HEK293T (cell line): ENCODE measurements at regions not wholly inside any gene's neighbourhood (a gene's known extent, or its start where the extent isn't known, plus 50 kb on each side); places are given as distances from the start of the nearest gene placed in this dataset.

Experiments used
- CTCF ChIA-PET: fragments of 350-600 bp; formaldehyde crosslinking; extraction: SDS; loops from one replicate; lab custom pipeline; 2021; ENCODE audit warnings: antibody characterized with exemption, inconsistent platforms; lab: Yijun Ruan, JAX
- POLR2A ChIA-PET: fragments of 350-600 bp; formaldehyde crosslinking; extraction: SDS; loops from one replicate; lab custom pipeline; 2020; ENCODE audit warnings: antibody characterized with exemption, inconsistent platforms; lab: Yijun Ruan, JAX
- DNase-seq: peaks from one replicate; pipeline ENCODE4 v3.0.0; 2012; ENCODE audit warnings: mixed read lengths; ENCODE audit errors: extremely low spot score
- ARNT ChIP-seq: fragments of 450-650 bp; IDR thresholded peaks from 2 replicates; pipeline ENCODE4 v1.6.1; 2017; ENCODE audit warnings: mild to moderate bottlenecking
- BHLHE40 ChIP-seq: fragments of 450-650 bp; IDR thresholded peaks from 2 replicates; pipeline ENCODE4 v1.6.1; 2016; ENCODE audit warnings: mild to moderate bottlenecking, moderate library complexity, borderline replicate concordance
- CTBP1 ChIP-seq: fragments of 450-650 bp; IDR thresholded peaks from 2 replicates; pipeline ENCODE4 v1.6.1; 2016; ENCODE audit warnings: borderline replicate concordance
- ELF4 ChIP-seq: fragments of 450-650 bp; IDR thresholded peaks from 2 replicates; pipeline ENCODE4 v1.6.1; 2017; ENCODE audit warnings: antibody characterized with exemption
- FOXA1 ChIP-seq: fragments of 450-650 bp; IDR thresholded peaks from 2 replicates; pipeline ENCODE4 v1.6.1; 2016; ENCODE audit warnings: mild to moderate bottlenecking
- FOXK2 ChIP-seq: fragments of 450-650 bp; IDR thresholded peaks from 2 replicates; pipeline ENCODE4 v1.6.1; 2016; ENCODE audit warnings: mild to moderate bottlenecking
- FOXM1 ChIP-seq: fragments of 450-650 bp; IDR thresholded peaks from 2 replicates; pipeline ENCODE4 v1.6.1; 2017; ENCODE audit warnings: mild to moderate bottlenecking, borderline replicate concordance
- HDGF ChIP-seq: fragments of 450-650 bp; IDR thresholded peaks from 2 replicates; pipeline ENCODE4 v1.6.1; 2017; ENCODE audit warnings: antibody characterized with exemption, borderline replicate concordance
- L3MBTL2 ChIP-seq: fragments of 450-650 bp; conservative IDR thresholded peaks from 2 replicates; pipeline ENCODE4 v1.6.1; 2016; ENCODE audit warnings: mild to moderate bottlenecking
- LEF1 ChIP-seq: fragments of 450-650 bp; IDR thresholded peaks from 2 replicates; pipeline ENCODE4 v1.6.1; 2017; ENCODE audit warnings: mild to moderate bottlenecking, borderline replicate concordance
- NFRKB ChIP-seq: fragments of 450-650 bp; IDR thresholded peaks from 2 replicates; pipeline ENCODE4 v1.6.1; 2016; ENCODE audit warnings: mild to moderate bottlenecking, moderate library complexity
- SP1 ChIP-seq: fragments of 450-650 bp; IDR thresholded peaks from 2 replicates; pipeline ENCODE4 v1.6.1; 2017
- SUZ12 ChIP-seq: fragments of 450-650 bp; IDR thresholded peaks from 2 replicates; pipeline ENCODE4 v1.6.1; 2016; ENCODE audit warnings: mild to moderate bottlenecking
- TARDBP ChIP-seq: fragments of 450-650 bp; IDR thresholded peaks from 2 replicates; pipeline ENCODE4 v1.6.1; 2016
- ZNF384 ChIP-seq: fragments of 450-650 bp; IDR thresholded peaks from 2 replicates; pipeline ENCODE4 v1.6.1; 2016
- TF ChIP-seq, protein P1 (sequence below): fragments of 450-650 bp; IDR thresholded peaks from 2 replicates; pipeline ENCODE4 v1.6.1; 2016

DNA sequence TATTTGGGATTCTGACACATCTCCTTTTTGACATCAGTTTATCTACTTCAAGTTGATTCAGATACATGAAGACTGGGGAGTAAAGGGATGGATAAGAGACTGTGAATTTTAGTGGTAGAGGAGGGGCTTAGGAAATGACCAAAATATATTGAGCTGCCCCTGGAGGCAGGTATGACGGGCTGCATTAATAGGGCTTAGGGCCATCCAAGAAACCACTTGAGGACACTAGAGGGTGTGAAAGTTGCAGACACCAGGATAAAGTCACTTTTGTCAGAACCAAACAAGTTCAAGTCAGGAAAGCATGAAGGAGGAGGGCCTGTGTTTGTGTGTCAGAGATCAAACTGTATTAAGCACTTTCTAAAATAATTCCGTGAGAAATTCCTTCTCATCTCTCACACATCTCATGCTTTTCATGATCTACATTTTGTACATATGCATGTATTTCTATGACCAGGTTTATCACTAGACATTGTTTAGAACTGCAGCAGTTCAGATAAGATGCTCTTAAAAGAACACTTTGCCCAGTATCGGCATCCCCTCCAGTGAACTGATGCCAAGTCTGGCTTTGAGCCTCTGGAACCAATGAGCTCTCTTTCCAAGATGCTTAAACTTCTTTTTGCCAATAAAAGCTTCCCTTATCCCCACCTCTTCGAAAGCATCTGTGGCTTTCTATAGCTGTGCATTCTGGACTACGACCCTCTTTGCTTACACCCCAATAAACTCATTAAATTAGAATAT, 136.9 kb downstream of the SLC38A1 start:
- POLR2A ChIA-PET, result no interaction called here
- no peak for TF ChIP-seq SUZ12
- TF ChIP-seq BHLHE40, result no peak
- TF ChIP-seq ARNT, result no peak
- TF ChIP-seq FOXM1, result no peak
- no peak for TF ChIP-seq ZNF384
- no peak for TF ChIP-seq L3MBTL2
- no peak for TF ChIP-seq LEF1
- TF ChIP-seq ELF4, result no peak
- TF ChIP-seq NFRKB, result no peak
- TF ChIP-seq SP1, result no peak
- TF ChIP-seq, protein P1, sequence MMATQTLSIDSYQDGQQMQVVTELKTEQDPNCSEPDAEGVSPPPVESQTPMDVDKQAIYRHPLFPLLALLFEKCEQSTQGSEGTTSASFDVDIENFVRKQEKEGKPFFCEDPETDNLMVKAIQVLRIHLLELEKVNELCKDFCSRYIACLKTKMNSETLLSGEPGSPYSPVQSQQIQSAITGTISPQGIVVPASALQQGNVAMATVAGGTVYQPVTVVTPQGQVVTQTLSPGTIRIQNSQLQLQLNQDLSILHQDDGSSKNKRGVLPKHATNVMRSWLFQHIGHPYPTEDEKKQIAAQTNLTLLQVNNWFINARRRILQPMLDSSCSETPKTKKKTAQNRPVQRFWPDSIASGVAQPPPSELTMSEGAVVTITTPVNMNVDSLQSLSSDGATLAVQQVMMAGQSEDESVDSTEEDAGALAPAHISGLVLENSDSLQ, result no peak
- TF ChIP-seq FOXK2, result no peak
- TF ChIP-seq HDGF, result no peak
- no peak for TF ChIP-seq TARDBP
- TF ChIP-seq CTBP1, result no peak
- TF ChIP-seq FOXA1, result no peak
- CTCF ChIA-PET, result interaction anchor here (0.6 kb wide), 1 partner anchor 56 kb away, joined by 3 read pairs; no protein-coding TSS in a partner anchor
- DNase-seq, result no peak

DNA sequence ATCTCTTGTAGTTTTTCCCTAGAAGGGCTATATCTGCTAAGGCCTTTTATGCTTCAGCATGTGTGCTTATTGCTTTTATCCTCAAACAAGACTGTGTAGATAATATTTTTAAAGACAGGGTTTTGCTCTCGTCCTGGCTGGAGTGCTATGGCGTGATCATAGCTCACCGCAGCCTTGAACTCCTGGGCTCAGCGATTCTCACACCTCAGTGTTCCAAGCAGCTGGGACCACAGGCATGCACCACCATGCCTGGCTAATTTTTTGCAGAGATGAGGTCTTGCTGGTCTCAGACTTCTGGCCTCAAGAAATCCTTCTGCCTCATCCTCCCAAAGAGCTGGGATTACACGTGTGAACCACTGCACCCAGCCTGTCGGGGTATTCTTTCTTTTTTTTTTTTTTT, 137.3 kb upstream of the SCAF11 start:
- ChIA-PET POLR2A (interaction anchor here (1.3 kb wide), 1 partner anchor 141 kb away, joined by 5 read pairs; the partner anchor contains the start of gene SLC38A1), CTCF (no interaction called here)
- DNase-seq, result no peak

DNA sequence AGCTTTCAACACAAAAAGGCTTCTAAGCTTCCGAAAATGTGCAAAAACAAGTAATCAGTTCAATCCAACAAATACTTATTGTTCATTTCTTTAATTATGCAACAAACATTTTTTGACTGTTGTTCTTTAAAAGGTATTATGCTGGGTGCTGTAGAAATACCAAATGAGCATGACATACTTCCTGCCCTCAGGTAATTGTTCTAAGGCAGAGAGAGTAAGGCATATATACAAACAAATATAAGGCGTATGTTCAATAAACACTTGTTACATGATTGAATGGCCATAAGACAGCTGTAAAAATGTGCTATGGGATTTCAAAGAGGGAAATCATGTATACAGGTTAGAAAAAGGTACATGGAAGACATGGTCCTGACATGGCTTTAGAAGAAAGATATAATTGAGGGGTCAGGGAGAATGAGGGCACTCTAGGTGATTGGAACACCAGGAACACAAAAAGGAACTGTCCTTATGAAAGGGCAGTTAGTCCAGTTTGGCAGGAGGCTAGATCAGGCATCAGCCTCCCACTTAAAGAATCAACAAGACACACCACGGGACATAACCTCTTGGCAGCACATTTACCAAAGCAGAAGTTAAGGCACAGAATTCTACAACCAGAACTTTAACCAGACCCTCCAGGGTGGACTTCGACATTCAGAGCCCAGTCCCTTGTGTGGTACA, 135.8 kb upstream of the SCAF11 start:
- ChIA-PET CTCF (interaction anchor here (0.6 to 2.9 kb wide), 3 partner anchors 8 to 227 kb away, joined by 3 to 18 read pairs (median 12); no protein-coding TSS in a partner anchor), POLR2A (no interaction called here)
- DNase-seq, result no peak
- no peak for TF ChIP-seq LEF1
- TF ChIP-seq NFRKB, result no peak
- no peak for TF ChIP-seq FOXA1
- no peak for TF ChIP-seq ARNT
- no peak for TF ChIP-seq ZNF384
- no peak for TF ChIP-seq FOXM1
- no peak for TF ChIP-seq SUZ12
- TF ChIP-seq, protein P1, result no peak
- no peak for TF ChIP-seq TARDBP
- no peak for TF ChIP-seq BHLHE40
- TF ChIP-seq L3MBTL2, result no peak
- no peak for TF ChIP-seq CTBP1

More for the DNA sequence above, 137.3 kb upstream of the SCAF11 start:
- TF ChIP-seq FOXM1 (no peak), LEF1 (no peak), L3MBTL2 (no peak), NFRKB (no peak)

DNA sequence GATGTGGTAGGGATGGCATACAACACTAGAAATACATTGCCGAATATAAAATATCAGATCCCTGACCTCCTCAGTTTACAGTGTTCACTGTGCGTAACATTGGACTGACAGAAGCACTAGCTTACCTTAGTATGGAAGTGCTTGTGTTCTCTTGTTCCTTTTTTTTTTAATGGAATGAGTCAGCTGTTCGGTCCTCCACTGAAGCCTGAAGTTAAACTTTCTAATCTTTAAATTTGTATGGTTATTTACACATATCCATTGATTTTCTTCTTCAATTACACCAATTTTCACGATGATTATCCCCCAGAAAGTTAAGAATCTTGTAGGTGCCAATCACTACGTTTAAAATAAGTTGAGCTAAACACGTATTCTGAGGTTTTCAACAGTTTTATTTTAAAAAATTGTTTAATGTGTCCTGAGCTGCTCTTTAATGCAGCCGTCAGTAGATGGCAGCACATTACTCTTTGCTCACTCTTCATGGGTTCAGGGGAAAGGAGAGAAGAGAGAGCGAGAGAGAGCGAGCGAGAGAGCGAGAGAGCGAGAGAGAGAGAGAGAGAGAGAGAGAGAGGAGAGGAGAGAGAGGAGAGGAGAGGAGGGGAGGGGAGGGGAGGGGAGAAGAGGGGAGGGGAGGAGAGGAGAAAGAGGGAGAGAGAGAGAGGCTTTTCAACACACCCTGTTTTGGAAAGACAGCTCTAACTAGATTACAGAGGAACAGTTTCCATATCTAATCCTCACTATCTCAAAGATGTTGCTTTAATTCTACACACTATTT, 134.7 kb upstream of the SCAF11 start:
- POLR2A ChIA-PET, result interaction anchor here (1.2 to 1.9 kb wide), 4 partner anchors 9 to 247 kb away, joined by 4 to 10 read pairs (median 7); no protein-coding TSS in a partner anchor
- TF ChIP-seq ELF4, result no peak
- no peak for TF ChIP-seq NFRKB
- TF ChIP-seq FOXM1, result no peak
- TF ChIP-seq L3MBTL2, result no peak
- no peak for TF ChIP-seq ARNT
- TF ChIP-seq FOXK2, result no peak
- TF ChIP-seq SP1, result no peak
- TF ChIP-seq FOXA1, result no peak
- no peak for TF ChIP-seq BHLHE40
- CTCF ChIA-PET, result interaction anchor here (0.6 to 2.9 kb wide), 19 partner anchors 10 to 1101 kb away, joined by 3 to 18 read pairs (median 4); no protein-coding TSS in a partner anchor
- peak; percentile 60 for DNase-seq

DNA sequence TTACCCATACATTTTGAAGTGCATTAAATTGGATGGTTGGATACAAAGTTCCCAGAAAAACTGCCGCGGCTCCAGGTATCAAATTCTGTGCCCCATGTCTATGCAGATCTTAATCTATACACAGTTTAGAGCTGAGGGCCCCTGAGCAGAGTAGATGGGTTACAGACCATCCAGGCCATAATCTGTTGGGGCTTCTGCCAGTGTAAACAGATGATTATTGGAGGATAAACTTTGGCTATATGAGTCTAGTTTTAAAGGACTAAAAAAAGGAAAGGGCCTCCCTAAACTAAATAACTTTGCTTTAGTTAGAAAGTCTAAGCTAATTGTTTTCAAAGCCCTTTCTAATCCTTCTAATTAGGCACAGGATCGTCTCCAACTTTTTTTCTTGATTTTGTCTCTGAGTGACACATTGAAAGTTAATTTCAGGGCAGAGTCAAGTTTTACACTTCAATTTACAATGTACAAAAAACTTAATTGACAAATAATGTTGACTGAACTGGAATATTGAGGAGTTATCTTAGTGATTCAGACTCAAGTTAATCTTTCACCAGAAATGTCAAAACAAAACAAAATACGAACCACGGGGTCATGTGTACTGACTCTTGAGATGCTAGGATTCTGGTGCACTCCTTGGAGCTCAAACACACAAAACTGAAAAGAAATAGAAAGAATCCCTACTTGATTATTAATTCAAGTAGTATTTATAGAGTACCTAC, 133.9 kb upstream of the SCAF11 start:
- ChIA-PET POLR2A (interaction anchor here (1.2 to 1.9 kb wide), 4 partner anchors 10 to 248 kb away, joined by 4 to 10 read pairs (median 7); no protein-coding TSS in a partner anchor), CTCF (interaction anchor here (0.6 to 2.9 kb wide), 18 partner anchors 10 to 1101 kb away, joined by 3 to 18 read pairs (median 4); no protein-coding TSS in a partner anchor)
- TF ChIP-seq LEF1, result no peak
- TF ChIP-seq, protein P1, result peak; percentile 58; the same call in 1 of the 2 replicates
- no peak for DNase-seq
